Stomach (tissue), 4 donors: ENCODE measurements at regions not wholly inside any gene's neighbourhood (a gene's known extent, or its start where the extent isn't known, plus 50 kb on each side); places are given as distances from the start of the nearest gene placed in this dataset.

Source experiments
- POLR2A ChIP-seq, 4 donors: fragments of 450-650 bp; IDR thresholded peaks; one replicate each; pipeline ENCODE4 v1.6.1; 2016; ENCODE audit warnings: antibody characterized with exemption in 4 of 4, control low read depth in 2 of 4, mild to moderate bottlenecking in 1 of 4, moderate library complexity in 1 of 4
- POLR2AphosphoS5 ChIP-seq, 3 donors: sonication (generic); formaldehyde crosslinking; IDR thresholded peaks; one replicate each; pipeline ENCODE4 v1.6.1; 2016; ENCODE audit warnings: antibody characterized with exemption in 3 of 3
- TF ChIP-seq, protein P1 (sequence below), 7 experiments: fragments of 450-650 bp in 4 of 7; fragments of 200-600 bp in 3 of 7; sonication (generic) in 3 of 7; IDR thresholded peaks; one replicate each; pipeline ENCODE4 v1.5.1; 2016 to 2019; ENCODE audit warnings: antibody characterized with exemption in 7 of 7, control low read depth in 2 of 7, mild to moderate bottlenecking in 1 of 7

DNA sequence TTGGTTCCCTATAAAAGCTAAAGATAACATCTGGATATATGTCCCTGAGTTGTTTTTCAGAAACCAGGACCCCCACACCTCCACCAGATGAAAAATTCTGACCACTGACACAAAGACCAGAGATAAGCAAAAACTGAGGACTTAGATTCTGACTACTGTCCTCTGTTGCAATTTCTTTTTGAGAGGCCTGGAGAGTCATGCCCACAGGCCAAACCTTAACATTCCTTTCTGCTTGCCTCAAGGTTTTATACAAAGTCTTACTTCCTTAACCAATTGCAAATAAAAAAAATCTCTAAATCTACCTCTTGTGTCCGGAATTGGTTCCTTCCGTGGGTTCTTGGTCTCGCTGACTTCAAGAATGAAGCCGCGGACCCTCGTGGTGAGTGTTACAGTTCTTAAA is 228.5 kb downstream of the ABCC12 start:
- TF ChIP-seq, protein P1, sequence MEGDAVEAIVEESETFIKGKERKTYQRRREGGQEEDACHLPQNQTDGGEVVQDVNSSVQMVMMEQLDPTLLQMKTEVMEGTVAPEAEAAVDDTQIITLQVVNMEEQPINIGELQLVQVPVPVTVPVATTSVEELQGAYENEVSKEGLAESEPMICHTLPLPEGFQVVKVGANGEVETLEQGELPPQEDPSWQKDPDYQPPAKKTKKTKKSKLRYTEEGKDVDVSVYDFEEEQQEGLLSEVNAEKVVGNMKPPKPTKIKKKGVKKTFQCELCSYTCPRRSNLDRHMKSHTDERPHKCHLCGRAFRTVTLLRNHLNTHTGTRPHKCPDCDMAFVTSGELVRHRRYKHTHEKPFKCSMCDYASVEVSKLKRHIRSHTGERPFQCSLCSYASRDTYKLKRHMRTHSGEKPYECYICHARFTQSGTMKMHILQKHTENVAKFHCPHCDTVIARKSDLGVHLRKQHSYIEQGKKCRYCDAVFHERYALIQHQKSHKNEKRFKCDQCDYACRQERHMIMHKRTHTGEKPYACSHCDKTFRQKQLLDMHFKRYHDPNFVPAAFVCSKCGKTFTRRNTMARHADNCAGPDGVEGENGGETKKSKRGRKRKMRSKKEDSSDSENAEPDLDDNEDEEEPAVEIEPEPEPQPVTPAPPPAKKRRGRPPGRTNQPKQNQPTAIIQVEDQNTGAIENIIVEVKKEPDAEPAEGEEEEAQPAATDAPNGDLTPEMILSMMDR (IDR thresholded peaks at IDR 0.05) = no peak
- TF ChIP-seq POLR2AphosphoS5 (IDR thresholded peaks at IDR 0.05) = no peak
- TF ChIP-seq POLR2A (IDR thresholded peaks at IDR 0.05) = no peak
